ENCODE measurements at regions not wholly inside any gene's neighbourhood (a gene's known extent, or its start where the extent isn't known, plus 50 kb on each side); places are given as distances from the start of the nearest gene placed in this dataset.

GRCh38 chr17:45706033-45706432 is 78.1 kb upstream of the CRHR1 start:
- Mint-ChIP-seq H3K36me3 (no peaks in the 10 kb centered on the region), H3K27ac (no peak overlapping the region), H3K9me3 (no peaks in the 10 kb centered on the region), H3K4me1 (no peaks in the 10 kb centered on the region), H3K4me3 (no peak overlapping the region), H3K27me3 (peaks cover 25% of the 10 kb centered on the region)
- POLR2A ChIA-PET = no interaction called here
- DNase-seq = no peak
- ATAC-seq (ENCODE audit: low read depth) = no peak

GRCh38 chr17:45708707-45709290 is 75.3 kb upstream of the CRHR1 start:
- no peaks in the 10 kb centered on the region for H3K4me1 Mint-ChIP-seq
- POLR2A ChIA-PET = no interaction called here
- no peak overlapping the region for H3K4me3 Mint-ChIP-seq
- no peaks in the 10 kb centered on the region for H3K36me3 Mint-ChIP-seq
- peaks cover 31% of the 10 kb centered on the region for H3K27me3 Mint-ChIP-seq
- DNase-seq (no peak), ATAC-seq (ENCODE audit: low read depth) (no peak)
- H3K9me3 Mint-ChIP-seq = no peaks in the 10 kb centered on the region
- no peak overlapping the region for H3K27ac Mint-ChIP-seq

- Mint-ChIP-seq H3K4me1 (no peaks in the 10 kb centered on the region), H3K4me3 (no peak overlapping the region), H3K36me3 (no peaks in the 10 kb centered on the region), H3K27ac (no peak overlapping the region), H3K27me3 (peaks cover 32% of the 10 kb centered on the region), H3K9me3 (no peaks in the 10 kb centered on the region)
- no peak for ATAC-seq (ENCODE audit: low read depth)
- DNase-seq = no peak
- POLR2A ChIA-PET = no interaction called here
Measured at GRCh38 chr17:45709728-45710288, 74.3 kb upstream of the CRHR1 start.

DNA sequence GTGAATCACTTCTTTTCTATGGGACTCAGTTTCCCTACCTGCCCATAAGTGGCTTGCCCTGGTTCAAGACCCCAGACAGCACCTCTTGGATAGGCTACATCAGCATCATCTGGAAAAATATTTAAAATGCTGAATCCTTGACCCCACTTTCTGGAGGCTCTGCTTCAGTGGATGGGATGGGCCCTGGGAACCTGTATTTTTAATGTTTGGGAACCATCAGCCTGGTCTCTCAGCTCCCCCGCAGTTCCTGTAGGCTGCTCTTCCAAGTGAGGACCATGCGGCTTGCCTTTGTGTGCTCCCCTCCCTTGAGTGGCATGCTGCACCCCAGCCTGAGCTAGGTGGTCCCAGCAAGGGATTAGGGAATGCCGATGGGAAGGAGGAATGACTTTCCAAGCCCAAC is 68.3 kb upstream of the CRHR1 start:
- POLR2A ChIA-PET = no interaction called here
- Mint-ChIP-seq H3K27ac (no peak overlapping the region), H3K4me3 (no peak overlapping the region), H3K27me3 (peaks cover 53% of the 10 kb centered on the region), H3K9me3 (no peaks in the 10 kb centered on the region), H3K36me3 (no peaks in the 10 kb centered on the region), H3K4me1 (no peaks in the 10 kb centered on the region)
- DNase-seq = no peak
- no peak for ATAC-seq (ENCODE audit: low read depth)

- ATAC-seq (ENCODE audit: low read depth) (no peak), DNase-seq (no peak)
- Mint-ChIP-seq H3K4me3 (no peak overlapping the region), H3K36me3 (no peaks in the 10 kb centered on the region), H3K4me1 (peaks cover 2% of the 10 kb centered on the region), H3K27me3 (peaks cover 54% of the 10 kb centered on the region), H3K27ac (no peak overlapping the region), H3K9me3 (no peaks in the 10 kb centered on the region)
- POLR2A ChIA-PET = no interaction called here
Measured at GRCh38 chr17:45718791-45719190, 65.3 kb upstream of the CRHR1 start.

GRCh38 chr17:45719335-45720071 is 64.6 kb upstream of the CRHR1 start:
- POLR2A ChIA-PET = no interaction called here
- Mint-ChIP-seq H3K4me1 (peaks cover 2% of the 10 kb centered on the region), H3K27me3 (peaks cover 52% of the 10 kb centered on the region), H3K36me3 (no peaks in the 10 kb centered on the region), H3K9me3 (peaks cover 3% of the 10 kb centered on the region), H3K27ac (no peak overlapping the region), H3K4me3 (no peak overlapping the region)
- no peak for ATAC-seq (ENCODE audit: low read depth)
- no peak for DNase-seq

- H3K27me3 Mint-ChIP-seq = peaks cover 50% of the 10 kb centered on the region
- DNase-seq (no peak), ATAC-seq (ENCODE audit: low read depth) (no peak)
- H3K27ac Mint-ChIP-seq = no peak overlapping the region
- POLR2A ChIA-PET = no interaction called here
- no peak overlapping the region for H3K4me3 Mint-ChIP-seq
- peaks cover 3% of the 10 kb centered on the region for H3K9me3 Mint-ChIP-seq
- H3K36me3 Mint-ChIP-seq = no peaks in the 10 kb centered on the region
- peaks cover 2% of the 10 kb centered on the region for H3K4me1 Mint-ChIP-seq
Measured at GRCh38 chr17:45720386-45720785, 63.7 kb upstream of the CRHR1 start.

GRCh38 chr17:45722161-45722560 is 62.0 kb upstream of the CRHR1 start:
- H3K4me3 Mint-ChIP-seq = no peak overlapping the region
- no peaks in the 10 kb centered on the region for H3K36me3 Mint-ChIP-seq
- peaks cover 47% of the 10 kb centered on the region for H3K27me3 Mint-ChIP-seq
- POLR2A ChIA-PET = no interaction called here
- ATAC-seq (ENCODE audit: low read depth) (no peak), DNase-seq (no peak)
- peaks cover 2% of the 10 kb centered on the region for H3K4me1 Mint-ChIP-seq
- H3K9me3 Mint-ChIP-seq = peaks cover 3% of the 10 kb centered on the region
- H3K27ac Mint-ChIP-seq = no peak overlapping the region

- no peaks in the 10 kb centered on the region for H3K4me1 Mint-ChIP-seq
- POLR2A ChIA-PET = no interaction called here
- no peak overlapping the region for H3K27ac Mint-ChIP-seq
- DNase-seq (no peak), ATAC-seq (ENCODE audit: low read depth) (no peak)
- H3K9me3 Mint-ChIP-seq = peaks cover 7% of the 10 kb centered on the region
- H3K27me3 Mint-ChIP-seq = peaks cover 18% of the 10 kb centered on the region
- H3K4me3 Mint-ChIP-seq = no peak overlapping the region
- no peaks in the 10 kb centered on the region for H3K36me3 Mint-ChIP-seq
Measured at GRCh38 chr17:45729294-45729907, 54.7 kb upstream of the CRHR1 start.

DNA sequence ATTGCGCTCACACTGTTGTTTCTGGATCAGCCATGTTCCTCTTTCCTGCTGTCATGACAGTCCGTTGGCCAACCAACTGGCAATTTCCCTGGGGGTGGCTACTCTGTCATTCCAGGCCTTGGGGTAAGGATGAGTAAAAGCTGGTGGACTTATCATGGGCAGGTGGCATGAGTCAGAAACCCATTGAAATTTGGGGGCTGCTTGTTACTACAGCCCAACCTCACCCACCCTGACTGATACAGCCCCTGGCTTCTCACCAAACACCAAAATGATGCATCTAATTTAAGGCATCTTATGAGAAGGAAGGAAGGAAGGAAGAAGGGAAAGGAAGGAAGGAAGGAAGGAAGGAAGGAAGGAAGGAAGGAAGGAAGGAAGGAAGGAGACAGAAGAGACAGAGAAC is 53.9 kb upstream of the CRHR1 start:
- no peaks in the 10 kb centered on the region for H3K36me3 Mint-ChIP-seq
- POLR2A ChIA-PET = no interaction called here
- ATAC-seq (ENCODE audit: low read depth) = no peak
- peaks cover 17% of the 10 kb centered on the region for H3K27me3 Mint-ChIP-seq
- H3K27ac Mint-ChIP-seq = no peak overlapping the region
- DNase-seq = no peak
- H3K4me3 Mint-ChIP-seq = no peak overlapping the region
- H3K4me1 Mint-ChIP-seq = no peaks in the 10 kb centered on the region
- peaks cover 7% of the 10 kb centered on the region for H3K9me3 Mint-ChIP-seq

DNA sequence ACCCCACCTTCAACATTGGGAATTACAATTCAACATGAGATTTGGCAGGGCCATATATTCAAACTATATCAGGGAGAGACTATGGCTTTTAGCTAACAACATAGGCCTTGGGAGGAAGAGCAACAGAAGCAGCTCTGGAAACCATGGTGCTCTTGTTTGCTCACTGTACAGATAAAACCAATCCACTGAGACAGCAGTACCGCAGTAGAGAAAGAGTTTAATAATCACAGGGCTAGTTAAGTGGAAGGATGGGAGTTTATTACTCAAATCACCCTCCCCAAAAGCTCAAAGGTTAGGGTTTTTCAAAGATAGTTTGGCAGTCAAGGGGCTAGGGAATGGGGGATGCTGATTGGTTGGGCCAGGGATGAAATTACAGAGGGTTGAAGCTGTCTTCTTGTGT is 52.7 kb upstream of the CRHR1 start:
- DNase-seq (no peak), ATAC-seq (ENCODE audit: low read depth) (no peak)
- peaks cover 7% of the 10 kb centered on the region for H3K9me3 Mint-ChIP-seq
- peaks cover 7% of the 10 kb centered on the region for H3K27me3 Mint-ChIP-seq
- H3K36me3 Mint-ChIP-seq = no peaks in the 10 kb centered on the region
- no peak overlapping the region for H3K27ac Mint-ChIP-seq
- no peaks in the 10 kb centered on the region for H3K4me1 Mint-ChIP-seq
- H3K4me3 Mint-ChIP-seq = no peak overlapping the region
- POLR2A ChIA-PET = no interaction called here

DNA sequence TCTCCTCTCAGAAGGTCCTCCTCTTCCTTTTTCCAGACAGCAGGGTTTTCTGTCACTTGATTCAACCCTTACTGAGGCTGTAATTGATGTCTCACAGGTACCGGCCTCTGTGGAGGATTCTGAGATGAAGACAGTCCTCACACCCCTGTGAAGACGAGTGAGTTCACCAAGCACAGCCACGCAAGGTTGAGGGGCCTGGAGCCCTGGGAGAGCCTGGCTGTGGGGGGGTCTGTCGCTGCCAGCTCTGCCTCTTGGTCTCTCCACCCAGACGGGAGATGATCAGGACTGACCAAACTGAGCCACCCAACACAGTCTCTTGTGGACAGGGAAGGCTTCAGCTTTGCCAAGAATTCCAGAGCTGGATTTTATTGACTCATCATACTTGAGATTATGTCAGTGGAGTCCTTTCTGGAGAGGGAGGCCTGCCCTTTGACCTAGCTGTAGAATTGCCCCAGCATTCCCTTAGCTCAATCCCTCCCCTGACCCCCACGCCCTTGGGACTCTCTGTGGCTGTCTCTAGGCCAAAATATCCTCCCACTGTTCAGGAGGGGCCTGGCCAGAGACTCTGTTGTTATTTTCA is 51.1 kb upstream of the CRHR1 start:
- Mint-ChIP-seq H3K9me3 (peaks cover 7% of the 10 kb centered on the region), H3K27ac (no peak overlapping the region), H3K4me3 (no peak overlapping the region), H3K36me3 (no peaks in the 10 kb centered on the region), H3K27me3 (peaks cover 18% of the 10 kb centered on the region), H3K4me1 (no peaks in the 10 kb centered on the region)
- ATAC-seq (ENCODE audit: low read depth) (no peak), DNase-seq (no peak)
- POLR2A ChIA-PET = no interaction called here

DNA sequence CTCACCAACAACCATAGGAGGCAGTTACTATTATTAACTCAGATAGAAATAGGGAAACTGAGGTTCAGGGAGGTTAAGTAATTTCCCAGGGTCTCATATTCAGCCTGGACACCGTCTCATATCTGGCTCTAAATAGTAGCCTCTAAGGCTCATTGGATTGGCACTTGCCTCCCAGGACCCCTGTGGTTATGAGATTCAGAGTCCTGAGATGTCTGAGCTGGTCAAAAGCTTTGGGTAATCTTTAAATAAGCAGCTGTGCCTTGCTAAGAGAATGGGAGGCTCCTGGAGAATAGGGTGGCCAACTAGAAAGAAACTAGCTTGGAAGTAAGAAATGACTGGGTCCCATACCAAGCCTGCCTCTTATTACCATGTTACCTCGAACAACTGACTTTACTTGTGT is 50.3 kb upstream of the CRHR1 start:
- DNase-seq (no peak), ATAC-seq (ENCODE audit: low read depth) (no peak)
- POLR2A ChIA-PET = no interaction called here
- Mint-ChIP-seq H3K27ac (no peak overlapping the region), H3K4me3 (no peak overlapping the region), H3K36me3 (no peaks in the 10 kb centered on the region), H3K27me3 (peaks cover 19% of the 10 kb centered on the region), H3K4me1 (no peaks in the 10 kb centered on the region), H3K9me3 (peaks cover 7% of the 10 kb centered on the region)

All from activated naive CD8-positive, alpha-beta T cell treated with anti-CD3 and anti-CD28 coated beads, Interleukin-2, amount 10 ng/mL, durations not matched to agents 7 days and 5 days (primary cell).